K562 (cell line): ENCODE measurements at regions not wholly inside any gene's neighbourhood (a gene's known extent, or its start where the extent isn't known, plus 50 kb on each side); places are given as distances from the start of the nearest gene placed in this dataset.

Experiments used
- ATAC-seq: fragments of 200-7000 bp; cut with Tn5 transposase; 3 replicates; pipeline ENCODE4 v1.9.1; 2020; ENCODE audit warnings: moderate library complexity
- BruUV-seq: library from RNA; stranded (reverse); fragments of 400-500 nt; replicated peaks from 2 replicates; lab custom pipeline; 2021; lab: Mats Ljungman, UMichigan
- CTCF ChIA-PET: fragments of 300-600 bp; formaldehyde crosslinking; extraction: SDS; loops from one replicate; lab custom pipeline; 2021; ENCODE audit warnings: low intra/inter-chr PET ratio; lab: Yijun Ruan, JAX
- POLR2A ChIA-PET: fragments of 300-600, 350-650 bp; sonication (Branson Sonifier 250); formaldehyde crosslinking; extraction: SDS; loops from one replicate; lab custom pipeline; 2021; ENCODE audit warnings: antibody characterized with exemption, inconsistent platforms; lab: Yijun Ruan, JAX
- DNase-seq, 4 experiments: peaks; one replicate each; pipeline versions ENCODE4 v3.0.0 to v3.0.0-alpha.2; 2011 to 2018; ENCODE audit warnings: low spot score in 3 of 4, mixed read lengths in 3 of 4; ENCODE audit errors: extremely low read depth in 1 of 4
- FAIRE-seq: peaks from 2 replicates; lab custom pipeline; 2011; peaks lifted over from hg19 to GRCh38; lab: Jason Lieb, UNC
- H2AFZ ChIP-seq: 2 replicates; pipeline ENCODE4 v1.6.0; 2011; ENCODE audit warnings: low read depth, low read length, control low read depth, inconsistent platforms
- H3K27ac ChIP-seq: fragments of 200-600 bp; 3 replicates; pipeline ENCODE4 v1.8.0; 2011; ENCODE audit warnings: low read depth, mild to moderate bottlenecking, control low read depth, inconsistent platforms, low read length, moderate library complexity, mixed read lengths; ENCODE audit errors: extremely low read depth
- H3K27me3 ChIP-seq, 2 experiments: fragments of 300-600 bp in 1 of 2; 2 replicates in 1 of 2; 3 replicates in 1 of 2; pipeline versions ENCODE4 v1.6.0 to v1.8.0; 2011; ENCODE audit warnings: inconsistent platforms in 2 of 2, low read length in 2 of 2, mild to moderate bottlenecking in 1 of 2, mixed read lengths in 1 of 2, moderate library complexity in 1 of 2; ENCODE audit not compliant: control insufficient read depth in 2 of 2, insufficient read depth in 2 of 2
- H3K36me3 ChIP-seq: fragments of 300-600 bp; 3 replicates; pipeline ENCODE4 v1.8.0; 2011; ENCODE audit warnings: mild to moderate bottlenecking, low read length, inconsistent platforms; ENCODE audit not compliant: control insufficient read depth, insufficient read depth
- H3K4me1 ChIP-seq, 2 experiments: fragments of 200-600 bp in 1 of 2; replicated peaks in 1 of 2; 2 replicates in 1 of 2; 3 replicates in 1 of 2; pipeline versions ENCODE4 v1.5.1 to v1.8.0; 2011; ENCODE audit warnings: inconsistent platforms in 2 of 2, low read length in 2 of 2, mild to moderate bottlenecking in 1 of 2, mixed read lengths in 1 of 2, moderate library complexity in 1 of 2; ENCODE audit not compliant: control insufficient read depth in 2 of 2, insufficient read depth in 2 of 2
- H3K4me2 ChIP-seq: 2 replicates; pipeline ENCODE4 v1.6.1; 2011; ENCODE audit warnings: low read length, control low read depth, inconsistent platforms, mixed read lengths; ENCODE audit not compliant: insufficient read depth
- H3K4me3 ChIP-seq: fragments of 200-600 bp; sonication (generic), shearing (Covaris generic); 2 replicates; pipeline ENCODE4 v1.5.1; 2016; ENCODE audit warnings: control low read depth, inconsistent platforms
- H3K79me2 ChIP-seq: fragments of 200-600 bp; 3 replicates; pipeline ENCODE4 v1.8.0; 2011; ENCODE audit warnings: low read length, inconsistent platforms; ENCODE audit not compliant: control insufficient read depth, insufficient read depth
- H3K9ac ChIP-seq, 2 experiments: 2 replicates each; pipeline versions ENCODE4 v1.6.0 to v1.6.1; 2011; ENCODE audit warnings: low read depth in 2 of 2, low read length in 2 of 2, control low read depth in 1 of 2, inconsistent platforms in 1 of 2, mild to moderate bottlenecking in 1 of 2, mixed read lengths in 1 of 2; ENCODE audit not compliant: insufficient read depth in 1 of 2
- H3K9me1 ChIP-seq: one replicate; pipeline ENCODE4 v1.6.0; 2011; ENCODE audit warnings: inconsistent platforms, mild to moderate bottlenecking, low read length, moderate library complexity; ENCODE audit not compliant: control insufficient read depth, insufficient read depth
- H3K9me3 ChIP-seq: replicated peaks from 2 replicates; pipeline ENCODE4 v1.5.1; 2011; ENCODE audit warnings: low read depth, low read length, inconsistent platforms; ENCODE audit not compliant: control insufficient read depth, insufficient read depth
- H4K20me1 ChIP-seq: replicated peaks from 2 replicates; pipeline ENCODE4 v1.6.1; 2011; ENCODE audit warnings: low read length, inconsistent platforms, mixed read lengths; ENCODE audit not compliant: control insufficient read depth, insufficient read depth
- BACH1 ChIP-seq: fragments of 200-800 bp; sonication (Bioruptor generic); IDR thresholded peaks from 2 replicates; pipeline ENCODE4 v1.6.1; 2016; ENCODE audit warnings: missing genetic modification characterization, missing compliant biosample characterization
- BCOR ChIP-seq: fragments of 450-650 bp; IDR thresholded peaks from 2 replicates; pipeline ENCODE4 v1.6.1; 2016
- CBX5 ChIP-seq: IDR thresholded peaks from 2 replicates; pipeline ENCODE4 v1.6.1; 2014; ENCODE audit warnings: low read depth, borderline replicate concordance
- ESRRB ChIP-seq: fragments of 250-450 bp; sonication (Bioruptor Pico); IDR thresholded peaks from 2 replicates; pipeline ENCODE4 v1.5.0; 2020; ENCODE audit warnings: mild to moderate bottlenecking, moderate library complexity, borderline replicate concordance
- IRF2 ChIP-seq: sonication (generic); formaldehyde crosslinking; IDR thresholded peaks from 2 replicates; pipeline ENCODE4 v1.8.1; 2022; ENCODE audit warnings: mild to moderate bottlenecking, missing genetic modification reagents
- MAX ChIP-seq: sonication (generic); formaldehyde crosslinking; IDR thresholded peaks from 2 replicates; pipeline ENCODE4 v1.9.0; 2022; ENCODE audit warnings: mild to moderate bottlenecking, missing genetic modification reagents
- NFE2 ChIP-seq: IDR thresholded peaks from 2 replicates; pipeline ENCODE4 v1.6.1; 2014; ENCODE audit warnings: antibody characterized with exemption, low read depth
- POLR2A ChIP-seq: fragments of 450-650 bp; conservative IDR thresholded peaks from 2 replicates; pipeline ENCODE4 v1.6.1; 2016
- ZNF121 ChIP-seq: sonication (generic); formaldehyde crosslinking; conservative IDR thresholded peaks from 2 replicates; pipeline ENCODE4 v1.8.0; 2022; ENCODE audit warnings: missing genetic modification reagents
- ZNF146 ChIP-seq: IDR thresholded peaks from one replicate; pipeline ENCODE4 v1.6.1; 2018; ENCODE audit warnings: missing compliant biosample characterization; ENCODE audit not compliant: unreplicated experiment
- ZNF445 ChIP-seq: fragments of 250-450 bp; sonication (Bioruptor Pico); IDR thresholded peaks from 2 replicates; pipeline ENCODE4 v1.4.0; 2020; ENCODE audit warnings: low read depth, mild to moderate bottlenecking, moderate library complexity
- whole genome bisulfite sequencing: fragments of 100-300 bp; shearing (Covaris generic); methylation state at CpG from one replicate; pipeline ENCODE4 v1.1.6; 2016; ENCODE audit warnings: low coverage, mixed read lengths; ENCODE audit not compliant: insufficient coverage; ENCODE audit errors: missing lambda C conversion rate; 5-methylcytosine and 5-hydroxymethylcytosine counted together
- in situ Hi-C: fragments of 300-500 bp; cut with MboI; formaldehyde crosslinking; loops from 4 replicates; pipeline ENCODE4 v1.15.0; 2018; ENCODE audit warnings: inconsistent platforms, mixed read lengths
- intact Hi-C: fragments of 100-400 bp; cut with micrococcal nuclease; formaldehyde crosslinking; loops from 2 replicates; pipeline ENCODE4 v1.14.2; 2022
- TF ChIP-seq, protein P1 (sequence below), 2 experiments: fragments of 450-650 bp; IDR thresholded peaks; 2 replicates each; pipeline ENCODE4 v1.6.1; 2016

GRCh38 chr5:118378959-118379358 lies 609.4 kb downstream of the DTWD2 start:
- H3K36me3 ChIP-seq: no peaks in the 10 kb centered on the region
- DNase-seq (no peak), FAIRE-seq (no peak), ATAC-seq (no peak)
- H3K79me2 ChIP-seq: no peaks in the 10 kb centered on the region
- no TSS peak for BruUV-seq
- in situ Hi-C loops: no loop called here
- no peak overlapping the region for H3K9ac ChIP-seq
- H3K27me3 ChIP-seq: no peaks in the 10 kb centered on the region
- H3K4me3 ChIP-seq: no peak overlapping the region
- no peak overlapping the region for H2AFZ ChIP-seq
- H3K4me1 ChIP-seq: no peaks in the 10 kb centered on the region
- ChIA-PET POLR2A (no interaction called here), CTCF (no interaction called here)
- 8% methylated on average over 1 of the region's 1 CpG for WGBS
- TF ChIP-seq BCOR (no peak), CBX5 (no peak), ZNF445 (CRISPR knock-in tag) (no peak), ZNF121 (CRISPR knock-in tag) (no peak), ESRRB (CRISPR knock-in tag) (no peak), ZNF146 (CRISPR knock-in tag) (no peak), NFE2 (no peak), BACH1 (tag) (no peak), IRF2 (CRISPR knock-in tag) (no peak), POLR2A (no peak), MAX (CRISPR knock-in tag) (no peak)
- TF ChIP-seq, protein P1, sequence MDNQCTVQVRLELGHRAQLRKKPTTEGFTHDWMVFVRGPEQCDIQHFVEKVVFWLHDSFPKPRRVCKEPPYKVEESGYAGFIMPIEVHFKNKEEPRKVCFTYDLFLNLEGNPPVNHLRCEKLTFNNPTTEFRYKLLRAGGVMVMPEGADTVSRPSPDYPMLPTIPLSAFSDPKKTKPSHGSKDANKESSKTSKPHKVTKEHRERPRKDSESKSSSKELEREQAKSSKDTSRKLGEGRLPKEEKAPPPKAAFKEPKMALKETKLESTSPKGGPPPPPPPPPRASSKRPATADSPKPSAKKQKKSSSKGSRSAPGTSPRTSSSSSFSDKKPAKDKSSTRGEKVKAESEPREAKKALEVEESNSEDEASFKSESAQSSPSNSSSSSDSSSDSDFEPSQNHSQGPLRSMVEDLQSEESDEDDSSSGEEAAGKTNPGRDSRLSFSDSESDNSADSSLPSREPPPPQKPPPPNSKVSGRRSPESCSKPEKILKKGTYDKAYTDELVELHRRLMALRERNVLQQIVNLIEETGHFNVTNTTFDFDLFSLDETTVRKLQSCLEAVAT (IDR thresholded peaks at IDR 0.05): no peak
- no peak overlapping the region for H3K27ac ChIP-seq
- no peaks in the 10 kb centered on the region for H3K9me1 ChIP-seq
- intact Hi-C loops: no loop called here
- H3K9me3 ChIP-seq: no peaks in the 10 kb centered on the region
- H3K4me2 ChIP-seq: no peak overlapping the region
- H4K20me1 ChIP-seq: no peaks in the 10 kb centered on the region
